GM18868 (cell line): ENCODE measurements at regions not wholly inside any gene's neighbourhood (a gene's known extent, or its start where the extent isn't known, plus 50 kb on each side); places are given as distances from the start of the nearest gene placed in this dataset.
A peak's percentile ranks its signal among the peaks of the same experiment; 100 is the strongest.

ENCODE experiments used
- ATAC-seq: cut with Tn5 transposase; IDR thresholded peaks from one replicate; pipeline ENCODE4 v1.9.1; 2021; ENCODE audit warnings: mild to moderate bottlenecking, moderate library complexity; ENCODE audit not compliant: unreplicated experiment

GRCh38 chr14:101064121-101064661 is 160.7 kb upstream of the RTL1 start:
- no peak for ATAC-seq

GRCh38 chr14:101064718-101065117 is 161.2 kb upstream of the RTL1 start:
- no peak for ATAC-seq

- no peak for ATAC-seq
These were observed 161.7 kb upstream of the RTL1 start for GRCh38 chr14:101065246-101065645.

- no peak for ATAC-seq
These were observed 162.5 kb upstream of the RTL1 start for GRCh38 chr14:101065696-101066694.

- no peak for ATAC-seq
These were observed 163.4 kb upstream of the RTL1 start for GRCh38 chr14:101066826-101067510.

- no peak for ATAC-seq
These were observed 165.0 kb upstream of the RTL1 start for GRCh38 chr14:101068313-101069227.

GRCh38 chr14:101069228-101069549 is 165.7 kb upstream of the RTL1 start:
- no peak for ATAC-seq

- ATAC-seq, result no peak
These were observed 166.3 kb upstream of the RTL1 start for GRCh38 chr14:101069666-101070362.

GRCh38 chr14:101070540-101071492 is 167.3 kb upstream of the RTL1 start:
- ATAC-seq, result no peak

GRCh38 chr14:101071493-101071906 is 168.0 kb upstream of the RTL1 start:
- no peak for ATAC-seq

GRCh38 chr14:101072070-101072469 is 168.5 kb upstream of the RTL1 start:
- ATAC-seq, result no peak

- ATAC-seq, result no peak
These were observed 169.0 kb upstream of the RTL1 start for GRCh38 chr14:101072531-101072930.

GRCh38 chr14:101072945-101073597 is 169.5 kb upstream of the RTL1 start:
- ATAC-seq, result peak; percentile 95

GRCh38 chr14:101073598-101073965 is 170.1 kb upstream of the RTL1 start:
- ATAC-seq, result no peak

- no peak for ATAC-seq
These were observed 170.9 kb upstream of the RTL1 start for GRCh38 chr14:101074196-101075024.

- peak; percentile 66 for ATAC-seq
These were observed 171.7 kb upstream of the RTL1 start for GRCh38 chr14:101075025-101075800.
